Keratinocyte (primary cell): ENCODE measurements at regions not wholly inside any gene's neighbourhood (a gene's known extent, or its start where the extent isn't known, plus 50 kb on each side); places are given as distances from the start of the nearest gene placed in this dataset.

ENCODE experiments used
- DNase-seq: peaks from one replicate; pipeline ENCODE4 v3.0.0-alpha.2; 2011; ENCODE audit warnings: low read depth, missing footprints, low spot score
- FAIRE-seq: peaks from 2 replicates; lab custom pipeline; 2011; peaks lifted over from hg19 to GRCh38; lab: Jason Lieb, UNC
- H2AFZ ChIP-seq: 2 replicates; pipeline ENCODE4 v1.6.0; 2012; ENCODE audit warnings: low read length, control low read depth, inconsistent platforms; ENCODE audit not compliant: control insufficient read depth
- H3K27ac ChIP-seq: 2 replicates; pipeline ENCODE4 v1.5.1; 2011; ENCODE audit warnings: low read length; ENCODE audit not compliant: control insufficient read depth, insufficient read depth
- H3K27me3 ChIP-seq: 3 replicates; pipeline ENCODE4 v1.6.0; 2011; ENCODE audit warnings: low read length; ENCODE audit not compliant: control insufficient read depth, insufficient read depth; ENCODE audit errors: extremely low read depth
- H3K36me3 ChIP-seq, 2 experiments: 2 replicates in 1 of 2; 3 replicates in 1 of 2; pipeline ENCODE4 v1.5.1; 2011; ENCODE audit warnings: low read length in 2 of 2, mild to moderate bottlenecking in 1 of 2; ENCODE audit not compliant: control insufficient read depth in 2 of 2, insufficient read depth in 2 of 2; ENCODE audit errors: extremely low read depth in 1 of 2
- H3K4me1 ChIP-seq: 3 replicates; pipeline ENCODE4 v1.5.1; 2011; ENCODE audit warnings: low read length; ENCODE audit not compliant: control insufficient read depth, insufficient read depth; ENCODE audit errors: extremely low read depth
- H3K4me2 ChIP-seq: 3 replicates; pipeline ENCODE4 v1.6.0; 2011; ENCODE audit warnings: low read depth, low read length; ENCODE audit not compliant: control insufficient read depth, insufficient read depth; ENCODE audit errors: extremely low read depth
- H3K4me3 ChIP-seq, 3 experiments: fragments of 200-600 bp in 1 of 3; sonication (generic) in 1 of 3; 2 replicates in 2 of 3; 3 replicates in 1 of 3; pipeline ENCODE4 v1.5.1; 2011 to 2016; ENCODE audit warnings: low read length in 3 of 3, mild to moderate bottlenecking in 3 of 3, control low read depth in 2 of 3, inconsistent platforms in 1 of 3, low read depth in 1 of 3, mixed read lengths in 1 of 3, mixed run types in 1 of 3, moderate library complexity in 1 of 3; ENCODE audit not compliant: control insufficient read depth in 2 of 3, insufficient read depth in 2 of 3; ENCODE audit errors: extremely low read depth in 1 of 3
- H3K79me2 ChIP-seq: 2 replicates; pipeline ENCODE4 v1.6.0; 2012; ENCODE audit warnings: low read length; ENCODE audit not compliant: control insufficient read depth, insufficient read depth
- H3K9ac ChIP-seq: 3 replicates; pipeline ENCODE4 v1.6.0; 2011; ENCODE audit warnings: low read length; ENCODE audit not compliant: control insufficient read depth, insufficient read depth; ENCODE audit errors: extremely low read depth
- H3K9me1 ChIP-seq: 3 replicates; pipeline ENCODE4 v1.6.0; 2011; ENCODE audit warnings: low read length; ENCODE audit not compliant: control insufficient read depth, insufficient read depth; ENCODE audit errors: extremely low read depth
- H3K9me3 ChIP-seq: 2 replicates; pipeline ENCODE4 v1.5.1; 2012; ENCODE audit warnings: low read depth, low read length; ENCODE audit not compliant: control insufficient read depth
- H4K20me1 ChIP-seq: 3 replicates; pipeline ENCODE4 v1.6.0; 2011; ENCODE audit warnings: low read length; ENCODE audit not compliant: control insufficient read depth, insufficient read depth; ENCODE audit errors: extremely low read depth
- EZH2 ChIP-seq: IDR thresholded peaks from one replicate; pipeline ENCODE4 v1.6.1; 2012; ENCODE audit warnings: inconsistent platforms, mild to moderate bottlenecking, low read length, moderate library complexity
- dilution Hi-C: fragments of 300-500 bp; cut with MboI; formaldehyde crosslinking; loops from one replicate; pipeline ENCODE4 v1.7.0; 2020; ENCODE audit warnings: low sequenced_read_pairs; ENCODE audit not compliant: extremely low pct_ligation_motif_present
- TF ChIP-seq, protein P1 (sequence below), 3 experiments: IDR thresholded peaks in 1 of 3; conservative IDR thresholded peaks in 1 of 3; optimal IDR thresholded peaks in 1 of 3; 2 replicates in 2 of 3; 3 replicates in 1 of 3; pipeline versions ENCODE3 to v1.5.1; 2011; ENCODE audit warnings: low read length in 3 of 3, mild to moderate bottlenecking in 3 of 3, moderate library complexity in 2 of 3, control low read depth in 1 of 3, inconsistent platforms in 1 of 3; ENCODE audit not compliant: insufficient read depth in 2 of 3; ENCODE audit errors: extremely low read depth in 1 of 3

DNA sequence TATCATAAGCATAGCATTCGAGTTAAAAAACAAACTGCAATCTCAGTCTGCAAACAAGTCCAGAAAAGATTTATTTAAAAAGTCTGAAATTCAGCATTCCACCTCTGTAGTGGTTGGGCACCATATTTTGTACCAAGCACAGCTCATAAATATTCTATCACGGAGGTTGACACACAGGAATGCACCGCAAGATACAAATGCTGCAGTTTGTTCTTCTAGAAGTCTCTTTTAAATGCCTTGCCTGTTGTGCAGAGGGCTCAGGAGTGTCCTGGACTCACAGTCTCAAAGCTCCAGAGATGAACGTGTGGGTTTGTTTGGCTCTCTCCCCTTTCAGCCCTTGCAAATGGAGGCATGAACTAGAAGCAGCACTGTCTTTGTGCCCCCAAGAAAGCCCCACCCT is 212.4 kb upstream of the USP24 start:
- Histone ChIP-seq H3K36me3 (no peaks in the 10 kb centered on the region), H3K27ac (no peak overlapping the region), H3K4me2 (no peak overlapping the region), H2AFZ (no peak overlapping the region), H3K79me2 (no peaks in the 10 kb centered on the region), H3K4me3 (no peak overlapping the region), H3K9me1 (no peaks in the 10 kb centered on the region), H3K9me3 (no peaks in the 10 kb centered on the region), H3K4me1 (peaks cover 20% of the 10 kb centered on the region), H4K20me1 (no peaks in the 10 kb centered on the region), H3K27me3 (no peaks in the 10 kb centered on the region), H3K9ac (no peak overlapping the region)
- TF ChIP-seq, protein P1, sequence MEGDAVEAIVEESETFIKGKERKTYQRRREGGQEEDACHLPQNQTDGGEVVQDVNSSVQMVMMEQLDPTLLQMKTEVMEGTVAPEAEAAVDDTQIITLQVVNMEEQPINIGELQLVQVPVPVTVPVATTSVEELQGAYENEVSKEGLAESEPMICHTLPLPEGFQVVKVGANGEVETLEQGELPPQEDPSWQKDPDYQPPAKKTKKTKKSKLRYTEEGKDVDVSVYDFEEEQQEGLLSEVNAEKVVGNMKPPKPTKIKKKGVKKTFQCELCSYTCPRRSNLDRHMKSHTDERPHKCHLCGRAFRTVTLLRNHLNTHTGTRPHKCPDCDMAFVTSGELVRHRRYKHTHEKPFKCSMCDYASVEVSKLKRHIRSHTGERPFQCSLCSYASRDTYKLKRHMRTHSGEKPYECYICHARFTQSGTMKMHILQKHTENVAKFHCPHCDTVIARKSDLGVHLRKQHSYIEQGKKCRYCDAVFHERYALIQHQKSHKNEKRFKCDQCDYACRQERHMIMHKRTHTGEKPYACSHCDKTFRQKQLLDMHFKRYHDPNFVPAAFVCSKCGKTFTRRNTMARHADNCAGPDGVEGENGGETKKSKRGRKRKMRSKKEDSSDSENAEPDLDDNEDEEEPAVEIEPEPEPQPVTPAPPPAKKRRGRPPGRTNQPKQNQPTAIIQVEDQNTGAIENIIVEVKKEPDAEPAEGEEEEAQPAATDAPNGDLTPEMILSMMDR (optimal IDR thresholded peaks at IDR 0.05 in 1 of 3, IDR thresholded peaks at IDR 0.05 in 1 of 3, conservative IDR thresholded peaks at IDR 0.05 in 1 of 3; ENCODE audit: extremely low read depth in 1 of 3, insufficient read depth in 2 of 3, low read length in 3 of 3), result no peak
- no peak for TF ChIP-seq EZH2
- DNase-seq, result no peak
- FAIRE-seq, result no peak
- dilution Hi-C loops, result no loop called here

DNA sequence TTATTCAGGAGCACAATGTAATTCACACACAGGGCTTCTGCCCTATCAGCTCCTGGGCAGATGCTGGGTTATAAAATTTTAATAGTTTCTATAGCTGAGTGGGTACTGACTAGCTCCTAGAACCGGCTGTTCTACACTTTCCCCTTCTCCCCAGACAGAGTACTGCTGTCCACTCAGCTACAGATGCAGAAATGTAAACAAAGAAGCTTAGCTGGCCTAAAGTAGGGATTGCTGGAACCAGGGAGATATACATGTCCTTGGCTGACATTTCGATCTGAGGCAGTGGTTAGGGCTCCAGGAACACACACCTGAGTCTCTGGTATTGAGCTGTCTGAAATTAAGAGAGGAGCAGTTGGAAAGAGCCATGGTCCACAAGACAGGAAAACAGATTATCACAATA is 211.5 kb upstream of the USP24 start:
- no peak overlapping the region for H2AFZ ChIP-seq
- dilution Hi-C loops, result no loop called here
- TF ChIP-seq EZH2, result no peak

DNA sequence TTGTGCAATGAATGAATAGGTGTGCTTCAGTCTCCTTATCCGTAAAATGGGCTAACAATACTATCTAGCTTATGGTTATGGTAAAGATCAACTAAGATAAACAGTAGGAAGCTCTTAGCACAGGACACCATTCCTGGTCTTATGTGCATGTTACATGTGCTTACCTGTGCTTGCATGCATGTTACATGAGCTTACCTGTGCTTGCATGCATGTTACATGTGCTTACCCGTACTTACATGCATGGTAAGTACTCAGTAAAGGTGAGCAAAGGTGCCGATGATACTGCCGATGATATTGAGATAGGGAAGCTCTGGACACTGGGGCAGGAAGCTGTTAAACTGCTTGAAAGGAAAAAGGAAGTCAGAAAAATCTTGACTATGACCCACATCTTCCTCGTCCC is 211.0 kb upstream of the USP24 start:
- H3K27ac ChIP-seq, result no peak overlapping the region
- dilution Hi-C loops, result no loop called here

More for the DNA sequence above, 211.5 kb upstream of the USP24 start:
- Histone ChIP-seq H3K4me2 (no peak overlapping the region), H3K79me2 (no peaks in the 10 kb centered on the region), H3K27ac (no peak overlapping the region), H3K27me3 (no peaks in the 10 kb centered on the region), H3K9me1 (no peaks in the 10 kb centered on the region), H4K20me1 (no peaks in the 10 kb centered on the region), H3K4me1 (peaks cover 20% of the 10 kb centered on the region), H3K9ac (no peak overlapping the region), H3K36me3 (no peaks in the 10 kb centered on the region), H3K4me3 (no peak overlapping the region), H3K9me3 (no peaks in the 10 kb centered on the region)
- no peak for DNase-seq
- FAIRE-seq, result no peak

More for the DNA sequence above, 211.0 kb upstream of the USP24 start:
- TF ChIP-seq EZH2, result no peak
- TF ChIP-seq, protein P1 (optimal IDR thresholded peaks at IDR 0.05 in 1 of 3, IDR thresholded peaks at IDR 0.05 in 1 of 3, conservative IDR thresholded peaks at IDR 0.05 in 1 of 3; ENCODE audit: extremely low read depth in 1 of 3, insufficient read depth in 2 of 3, low read length in 3 of 3), result no peak
- no peak overlapping the region for H2AFZ ChIP-seq
- no peak overlapping the region for H3K9ac ChIP-seq
- DNase-seq (no peak), FAIRE-seq (no peak)
- no peaks in the 10 kb centered on the region for H3K9me3 ChIP-seq
- H3K27me3 ChIP-seq, result no peaks in the 10 kb centered on the region
- H3K9me1 ChIP-seq, result no peaks in the 10 kb centered on the region
- H4K20me1 ChIP-seq, result no peaks in the 10 kb centered on the region
- H3K79me2 ChIP-seq, result no peaks in the 10 kb centered on the region
- no peak overlapping the region for H3K4me2 ChIP-seq
- no peaks in the 10 kb centered on the region for H3K36me3 ChIP-seq
- H3K4me1 ChIP-seq, result peaks cover 20% of the 10 kb centered on the region
- no peak overlapping the region for H3K4me3 ChIP-seq
